ENCODE measurements at regions not wholly inside any gene's neighbourhood (a gene's known extent, or its start where the extent isn't known, plus 50 kb on each side); places are given as distances from the start of the nearest gene placed in this dataset.
A peak's percentile ranks its signal among the peaks of the same experiment; 100 is the strongest.
"Not testable (repeated sequence)": the region's sequence is repeated elsewhere in the genome, so short reads cannot be mapped to it uniquely, and the experiment has no call there.

- no peak for DNase-seq (ENCODE audit: low read depth)
These were observed 663.7 kb downstream of the EFNB2 start for GRCh38 chr13:105871768-105872167.

- DNase-seq (ENCODE audit: low read depth): no peak
These were observed 664.1 kb downstream of the EFNB2 start for GRCh38 chr13:105871326-105871725.

- DNase-seq (ENCODE audit: low read depth): no peak
These were observed 672.1 kb downstream of the EFNB2 start for GRCh38 chr13:105863300-105863920.

GRCh38 chr13:105848494-105848893, 687.0 kb downstream of the EFNB2 start:
- DNase-seq (ENCODE audit: low read depth): no peak

- DNase-seq (ENCODE audit: low read depth): peak; percentile 25
These were observed 687.8 kb downstream of the EFNB2 start for GRCh38 chr13:105847527-105848291.

- no peak for DNase-seq (ENCODE audit: low read depth)
These were observed 688.5 kb downstream of the EFNB2 start for GRCh38 chr13:105846923-105847322.

- no peak for DNase-seq (ENCODE audit: low read depth)
These were observed 694.2 kb downstream of the EFNB2 start for GRCh38 chr13:105841286-105841685.

GRCh38 chr13:105838231-105838630, 697.2 kb downstream of the EFNB2 start:
- DNase-seq (ENCODE audit: low read depth): no peak

GRCh38 chr13:105837295-105837694, 698.2 kb downstream of the EFNB2 start:
- not testable (repeated sequence) for DNase-seq (ENCODE audit: low read depth)

GRCh38 chr13:105830821-105831220, 704.6 kb downstream of the EFNB2 start:
- DNase-seq (ENCODE audit: low read depth): no peak

GRCh38 chr13:105827111-105827809, 708.2 kb downstream of the EFNB2 start:
- DNase-seq (ENCODE audit: low read depth): no peak

GRCh38 chr13:105825071-105825470, 710.4 kb downstream of the EFNB2 start:
- no peak for DNase-seq (ENCODE audit: low read depth)

- DNase-seq (ENCODE audit: low read depth): no peak
These were observed 714.1 kb downstream of the EFNB2 start for GRCh38 chr13:105821337-105821736.

GRCh38 chr13:105820415-105820814, 715.0 kb downstream of the EFNB2 start:
- DNase-seq (ENCODE audit: low read depth): no peak

GRCh38 chr13:105817498-105817897, 718.0 kb downstream of the EFNB2 start:
- no peak for DNase-seq (ENCODE audit: low read depth)

- no peak for DNase-seq (ENCODE audit: low read depth)
These were observed 718.5 kb downstream of the EFNB2 start for GRCh38 chr13:105816994-105817393.

GRCh38 chr13:105814902-105815250, 720.6 kb downstream of the EFNB2 start:
- no peak for DNase-seq (ENCODE audit: low read depth)

- no peak for DNase-seq (ENCODE audit: low read depth)
These were observed 721.1 kb downstream of the EFNB2 start for GRCh38 chr13:105814219-105814901.

- no peak for DNase-seq (ENCODE audit: low read depth)
These were observed 728.9 kb downstream of the EFNB2 start for GRCh38 chr13:105806628-105806920.

- DNase-seq (ENCODE audit: low read depth): peak; percentile 16
These were observed 729.4 kb downstream of the EFNB2 start for GRCh38 chr13:105805892-105806627.

- DNase-seq (ENCODE audit: low read depth): peak; percentile 29
These were observed 730.8 kb downstream of the EFNB2 start for GRCh38 chr13:105804561-105805190.

Measured in forelimb muscle (tissue), 1 donor.